Right renal cortex interstitium (tissue), 3 donors: ENCODE measurements at regions not wholly inside any gene's neighbourhood (a gene's known extent, or its start where the extent isn't known, plus 50 kb on each side); places are given as distances from the start of the nearest gene placed in this dataset.
"Not testable (repeated sequence)": the region's sequence is repeated elsewhere in the genome, so short reads cannot be mapped to it uniquely, and the experiment has no call there.

Source experiments
- DNase-seq, 3 donors: peaks; one replicate each; pipeline ENCODE4 v3.0.0-alpha.2; 2013; ENCODE audit warnings: low read depth in 3 of 3, low spot score in 2 of 3

DNA sequence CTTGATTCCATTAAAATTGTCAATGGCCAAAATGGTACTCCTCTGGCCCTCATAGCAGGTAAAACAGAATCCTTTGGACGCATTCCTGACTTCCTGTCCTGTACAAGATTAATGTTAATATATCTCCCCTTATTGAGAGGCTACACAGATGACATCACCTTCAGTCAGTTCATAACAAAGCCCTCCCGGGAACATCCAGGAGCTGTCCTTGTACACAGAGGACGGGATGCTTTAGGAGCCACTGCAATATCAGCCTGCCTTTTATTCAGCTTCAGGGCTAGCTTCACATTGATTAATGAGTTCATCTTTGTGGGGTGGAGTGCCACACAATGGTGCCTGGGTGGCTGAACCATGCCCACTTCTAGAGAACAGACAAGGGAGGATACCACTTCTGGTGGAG, 235.1 kb downstream of the NRIP1 start:
- no peak for DNase-seq

DNA sequence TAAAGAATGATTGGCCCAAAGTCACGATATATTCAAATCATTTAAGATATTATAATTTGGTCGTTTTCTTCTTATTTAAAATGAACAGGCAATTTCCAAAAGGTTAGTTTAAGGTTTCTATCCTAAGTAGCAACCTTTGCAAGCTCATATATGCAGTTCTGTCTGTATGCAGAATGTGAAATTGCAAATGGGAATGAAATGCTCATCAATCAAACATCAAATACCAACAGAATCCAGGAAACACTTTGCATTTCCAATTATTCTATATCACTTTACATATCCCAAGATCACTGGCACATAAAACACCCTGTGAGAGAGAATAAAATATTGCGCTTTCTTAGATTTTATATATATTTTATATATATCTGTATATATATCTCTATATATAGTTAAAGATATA, 237.3 kb downstream of the NRIP1 start:
- DNase-seq = no peak

DNA sequence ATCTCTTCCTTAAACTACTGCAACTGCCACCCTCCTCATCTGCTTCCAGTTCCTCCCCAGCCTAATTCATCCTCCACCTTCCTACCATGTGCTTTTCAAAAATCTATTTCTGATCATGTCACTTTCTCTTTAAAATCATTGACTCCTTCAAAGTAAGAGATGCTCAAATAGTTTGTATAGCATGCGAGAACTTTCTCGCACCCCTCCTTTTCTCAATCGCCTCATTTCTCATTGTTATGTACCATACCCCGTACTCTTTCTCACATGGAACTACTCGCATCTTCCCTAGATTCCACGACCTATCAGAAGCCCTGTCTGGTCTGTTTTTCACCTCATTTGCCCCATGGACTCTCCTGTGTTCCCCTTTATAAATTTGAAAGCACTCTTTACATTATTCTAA, 238.2 kb downstream of the NRIP1 start:
- DNase-seq = no peak

DNA sequence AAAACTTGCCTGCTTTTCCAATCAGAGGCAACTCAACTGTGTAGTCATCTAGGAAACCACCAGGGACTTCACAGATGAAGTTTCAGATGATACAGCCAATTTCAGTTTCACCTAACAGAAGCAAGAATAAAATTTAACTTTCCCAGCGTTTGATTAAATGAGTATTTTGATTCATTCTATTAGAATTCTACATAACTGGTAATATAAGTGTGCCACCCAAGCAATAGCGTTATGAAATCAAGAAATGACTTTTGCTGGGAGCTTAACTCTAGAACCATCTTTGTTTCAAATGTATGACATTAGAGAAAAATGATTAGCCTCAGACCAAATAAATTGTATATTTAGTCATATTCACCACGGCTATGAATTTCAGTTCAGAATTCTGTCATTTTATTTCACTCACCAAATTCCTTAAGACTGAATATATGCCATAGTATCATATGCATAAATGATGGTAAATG, 239.3 kb downstream of the NRIP1 start:
- DNase-seq = no peak

DNA sequence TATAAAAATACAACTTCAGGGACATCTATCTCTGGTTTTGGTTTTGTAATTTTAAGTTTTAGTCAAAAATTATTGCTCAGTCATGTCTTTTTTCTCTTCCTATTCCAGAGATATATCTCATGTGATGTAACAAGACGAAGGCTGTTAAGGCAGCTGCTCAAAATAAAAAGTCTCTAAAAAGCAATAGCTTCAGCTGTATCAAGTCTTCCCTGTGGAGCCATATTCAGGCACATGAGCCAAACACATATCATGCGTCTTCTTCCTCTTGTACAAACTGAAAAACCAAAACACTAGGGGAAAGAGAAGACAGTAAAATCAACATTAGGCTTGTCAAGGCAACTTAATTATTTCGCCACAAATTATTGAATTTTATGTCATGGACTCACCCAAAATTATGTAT, 240.7 kb downstream of the NRIP1 start:
- no peak for DNase-seq

DNA sequence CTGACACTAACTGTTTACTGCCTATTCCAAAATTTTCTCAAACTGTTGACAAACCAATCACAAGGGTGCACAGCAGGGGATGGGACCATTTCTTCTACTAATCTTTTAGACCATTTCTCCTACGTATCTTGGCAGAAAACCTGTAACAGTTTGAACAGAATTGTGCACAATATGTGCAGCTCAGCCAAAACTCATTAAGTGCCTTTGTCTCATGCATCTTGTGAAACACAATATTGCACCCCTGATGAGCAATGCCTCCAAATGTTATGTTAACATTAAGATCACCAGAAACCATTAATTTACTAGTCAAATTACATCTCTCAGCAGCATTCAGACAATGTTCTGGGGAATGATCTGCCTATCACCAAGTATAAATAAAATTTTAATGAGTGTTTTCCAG, 247.5 kb downstream of the NRIP1 start:
- no peak for DNase-seq

DNA sequence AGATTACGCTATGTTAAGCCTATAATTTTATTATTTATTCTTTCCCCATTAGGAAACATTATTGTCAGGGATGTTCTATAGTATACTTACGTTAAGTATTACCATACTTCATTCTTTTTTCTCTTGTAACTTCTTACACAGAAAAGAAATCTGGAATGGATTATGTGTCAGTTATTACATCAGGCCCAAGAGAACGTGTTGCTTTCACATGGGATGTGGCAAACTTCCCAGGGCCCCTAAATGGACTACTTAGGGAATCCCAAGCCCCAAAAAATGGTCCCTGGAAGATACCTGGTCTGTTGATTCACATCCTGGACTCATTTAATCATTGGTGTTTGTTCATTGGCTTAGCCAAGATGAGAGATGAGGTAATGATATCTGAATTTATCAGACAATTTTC, 249.8 kb downstream of the NRIP1 start:
- no peak for DNase-seq

DNA sequence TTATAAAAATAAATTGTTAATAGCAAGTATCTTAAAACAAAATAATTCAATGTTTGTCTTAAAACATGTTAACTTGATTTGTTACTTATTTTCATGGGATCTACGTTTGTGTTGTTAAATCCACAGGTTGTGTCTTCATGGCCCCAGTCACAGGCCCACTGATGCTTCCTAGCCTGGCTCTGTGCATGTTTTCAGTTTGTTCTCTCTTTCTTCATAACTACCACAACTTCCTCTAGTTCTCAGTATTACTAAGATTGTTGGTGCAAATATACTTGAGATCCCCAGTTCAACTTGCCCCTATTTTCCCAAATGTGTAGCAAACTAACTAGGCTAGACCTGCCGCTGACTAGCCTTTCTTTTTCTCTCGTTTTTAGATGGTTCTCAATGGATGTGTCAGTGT, 250.5 kb downstream of the NRIP1 start:
- no peak for DNase-seq

DNA sequence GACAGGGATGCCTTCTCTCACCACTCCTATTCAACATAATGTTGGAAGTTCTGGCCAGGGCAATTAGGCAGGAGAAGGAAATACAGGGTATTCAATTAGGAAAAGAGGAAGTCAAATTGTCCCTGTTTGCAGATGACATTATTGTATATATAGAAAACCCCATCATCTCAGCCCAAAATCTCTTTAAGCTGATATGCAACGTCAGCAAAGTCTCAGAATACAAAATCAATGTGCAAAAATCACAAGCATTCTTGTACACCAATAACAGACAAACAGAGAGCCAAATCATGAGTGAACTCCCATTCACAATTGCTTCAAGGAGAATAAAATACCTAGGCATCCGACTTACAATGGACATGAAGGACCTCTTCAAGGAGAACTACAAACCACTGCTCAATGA, 258.1 kb upstream of the SAMSN1 start:
- DNase-seq = not testable (repeated sequence)

DNA sequence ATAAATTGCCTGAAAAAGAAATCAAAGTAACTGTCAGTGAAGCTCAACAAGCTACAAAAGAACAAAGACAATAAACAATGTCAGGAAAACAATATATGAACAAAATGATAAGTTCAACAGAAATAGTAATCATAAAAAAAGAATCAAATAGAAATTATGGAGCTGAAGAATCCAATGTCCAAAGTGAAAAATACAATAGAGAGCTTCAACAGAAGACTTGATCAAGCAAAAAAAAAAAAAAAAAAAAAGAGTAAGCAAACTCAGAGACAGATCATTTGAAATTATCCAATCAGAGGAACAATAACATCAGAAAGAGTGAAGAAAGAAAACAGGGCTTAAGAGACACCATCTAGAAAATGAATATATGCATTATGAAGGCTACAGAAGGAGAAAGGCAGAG, 251.4 kb upstream of the SAMSN1 start:
- no peak for DNase-seq

DNA sequence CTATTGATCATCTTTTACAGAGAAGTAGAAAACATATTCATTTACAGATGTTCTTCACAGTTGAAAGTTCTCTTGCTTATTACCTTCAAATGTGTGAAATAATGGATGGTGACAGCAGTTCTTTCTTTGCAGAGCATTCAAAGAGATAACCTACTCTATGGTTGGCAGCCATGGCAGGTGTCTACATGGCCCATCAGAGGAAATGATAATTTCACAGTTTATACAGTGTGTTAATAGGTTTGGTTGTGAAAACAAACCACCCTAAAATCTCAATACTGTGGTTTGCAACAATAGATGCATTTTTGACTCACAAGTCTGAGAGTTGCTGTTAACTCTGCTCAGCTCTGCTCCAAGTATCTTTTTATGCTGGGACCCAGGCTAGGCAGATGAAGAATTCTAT, 241.2 kb upstream of the SAMSN1 start:
- DNase-seq = no peak

DNA sequence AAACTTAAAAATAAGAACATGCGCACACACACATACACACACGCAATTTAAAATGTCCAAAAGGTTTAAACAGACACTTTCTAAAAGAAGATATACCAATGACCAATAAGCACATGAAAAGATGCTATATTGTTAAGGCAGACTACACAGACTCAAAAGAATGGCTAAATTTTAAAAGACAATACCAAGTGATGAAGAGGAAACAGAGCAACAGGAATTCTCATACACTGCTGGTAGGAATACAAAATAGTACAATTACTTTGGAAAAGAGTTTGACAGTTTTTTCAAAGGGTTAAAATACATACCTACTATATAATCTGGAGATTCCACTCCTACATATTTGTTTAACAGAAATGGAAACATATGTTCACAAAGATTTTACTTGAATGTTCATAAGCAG, 239.6 kb upstream of the SAMSN1 start:
- DNase-seq = no peak

DNA sequence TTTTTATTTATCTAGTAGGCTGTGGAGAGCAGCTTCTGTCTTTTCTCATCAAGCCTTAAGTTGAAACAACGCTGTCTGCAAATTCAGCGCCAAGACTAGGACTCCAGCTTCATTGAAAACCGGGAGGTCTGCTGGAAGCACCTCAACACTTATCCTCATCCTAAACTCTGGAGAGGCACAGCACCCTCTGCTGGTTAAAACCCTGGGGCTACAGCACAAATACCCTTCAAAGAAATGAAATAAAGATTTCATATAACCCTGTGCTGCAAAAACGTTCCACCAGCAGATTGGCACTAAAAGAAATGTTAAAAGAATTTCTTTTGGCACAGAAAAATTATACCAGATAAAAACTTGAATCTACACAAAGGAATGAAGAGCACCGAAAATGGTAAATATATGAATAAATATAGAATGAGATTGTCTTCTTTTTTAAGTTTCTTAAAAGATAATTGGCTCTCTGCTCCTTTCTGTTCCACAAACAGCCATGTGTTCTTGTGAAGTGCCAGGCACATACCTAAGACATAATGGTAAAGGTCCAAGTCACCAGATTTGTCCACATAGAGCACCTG, 227.7 kb upstream of the SAMSN1 start:
- no peak for DNase-seq

DNA sequence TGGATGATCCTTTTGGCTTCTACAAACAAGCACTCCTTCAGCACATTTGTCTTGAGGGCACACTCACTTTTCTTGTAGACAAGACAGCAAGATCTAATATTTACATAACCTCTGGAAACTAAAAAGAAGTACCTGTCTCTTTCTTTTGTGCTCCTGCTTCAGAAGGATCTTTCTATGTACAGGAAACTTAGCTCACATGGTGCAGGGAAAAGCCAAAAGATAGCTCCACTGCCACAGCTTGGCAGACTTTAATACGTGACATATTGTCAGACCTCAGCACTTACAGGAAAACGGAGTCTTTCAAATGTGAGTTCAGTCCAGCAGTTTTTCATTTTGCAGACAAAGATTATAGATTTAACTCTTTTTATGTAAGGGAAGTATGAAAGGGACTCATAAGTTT, 225.5 kb upstream of the SAMSN1 start:
- no peak for DNase-seq

DNA sequence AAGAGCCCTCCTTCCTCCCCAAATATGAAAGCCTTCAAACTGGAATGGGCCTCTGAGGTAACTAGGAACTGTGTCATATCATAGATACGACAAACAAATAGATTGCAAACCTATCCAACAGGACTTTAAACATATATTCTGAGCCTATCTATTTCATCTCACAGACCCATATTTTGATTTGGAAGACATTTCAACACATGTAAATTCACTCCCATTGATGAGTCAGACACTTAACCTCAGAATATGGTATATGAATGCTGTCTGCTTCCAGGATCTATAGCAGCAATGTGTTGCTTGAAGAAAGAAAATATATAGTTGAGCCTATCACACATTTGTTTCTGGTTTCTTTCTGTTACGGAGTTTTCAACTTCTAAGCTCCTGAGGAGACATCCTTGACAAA, 221.9 kb upstream of the SAMSN1 start:
- DNase-seq = no peak

DNA sequence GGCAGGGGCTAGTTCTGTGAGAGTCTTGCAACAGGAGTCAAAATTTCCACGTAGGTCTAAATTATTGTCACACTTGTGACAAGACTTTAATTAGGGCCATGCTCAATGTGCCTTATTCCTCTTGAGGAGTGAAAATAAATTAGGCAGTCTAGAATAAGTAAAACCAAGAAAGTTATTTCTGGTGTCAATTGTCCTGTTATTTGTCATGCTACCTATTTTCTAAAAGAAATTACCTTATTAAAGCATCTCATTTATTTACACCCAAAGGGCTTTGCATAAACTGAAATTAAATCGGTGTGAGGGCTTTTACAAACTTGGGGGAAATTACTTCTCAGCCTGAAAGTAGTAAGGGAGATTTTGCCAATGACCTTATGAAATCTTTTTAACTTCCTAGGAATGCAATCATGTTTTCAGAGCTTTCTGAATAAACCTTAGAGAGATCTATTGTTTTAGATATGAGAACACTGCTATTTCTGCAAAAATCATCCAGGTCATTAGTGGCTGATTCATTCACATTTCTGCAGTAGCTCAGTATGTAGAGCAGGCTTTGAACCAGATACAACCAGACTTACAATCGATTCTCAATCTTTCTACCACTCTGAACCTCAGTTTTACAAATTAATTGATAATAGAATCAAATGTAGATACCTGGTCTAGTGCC, 221.2 kb upstream of the SAMSN1 start:
- no peak for DNase-seq

DNA sequence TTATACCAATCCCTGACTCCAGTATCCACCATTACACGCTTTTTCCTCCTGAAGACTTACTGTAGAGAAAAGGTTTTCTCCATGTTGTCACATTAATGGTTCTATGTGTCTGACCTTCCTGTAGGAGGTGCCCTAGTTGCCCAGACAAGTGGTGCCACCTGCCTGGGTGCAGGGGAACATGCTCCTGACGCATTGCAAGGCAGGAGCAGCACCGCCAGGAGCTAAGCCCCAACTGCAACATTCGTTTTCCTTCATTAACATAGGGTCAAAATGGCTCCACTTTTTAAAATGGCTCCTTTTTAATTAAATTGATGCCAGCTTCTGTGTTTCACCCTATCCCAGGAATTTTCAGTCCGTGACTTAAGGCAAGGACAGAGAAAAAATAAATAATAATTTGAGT, 220.1 kb upstream of the SAMSN1 start:
- DNase-seq = no peak

DNA sequence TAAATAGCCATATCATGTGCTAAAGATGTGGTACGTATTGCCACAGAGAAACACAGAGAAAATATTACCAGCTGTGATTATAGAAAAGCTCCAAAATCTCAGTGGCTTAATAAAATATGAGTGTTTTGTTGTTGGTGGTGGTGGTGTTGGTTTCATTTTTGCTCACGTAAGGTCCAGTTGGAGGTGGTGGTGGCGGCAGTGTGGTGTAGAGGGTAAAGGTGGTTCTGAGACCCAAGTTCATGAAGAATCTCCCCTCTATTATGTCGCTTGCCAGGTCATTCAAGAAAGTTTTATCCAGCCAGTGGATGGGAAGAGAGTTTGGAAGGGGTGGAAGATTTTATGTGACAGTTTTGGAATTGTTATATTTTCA, 217.6 kb upstream of the SAMSN1 start:
- DNase-seq = no peak

DNA sequence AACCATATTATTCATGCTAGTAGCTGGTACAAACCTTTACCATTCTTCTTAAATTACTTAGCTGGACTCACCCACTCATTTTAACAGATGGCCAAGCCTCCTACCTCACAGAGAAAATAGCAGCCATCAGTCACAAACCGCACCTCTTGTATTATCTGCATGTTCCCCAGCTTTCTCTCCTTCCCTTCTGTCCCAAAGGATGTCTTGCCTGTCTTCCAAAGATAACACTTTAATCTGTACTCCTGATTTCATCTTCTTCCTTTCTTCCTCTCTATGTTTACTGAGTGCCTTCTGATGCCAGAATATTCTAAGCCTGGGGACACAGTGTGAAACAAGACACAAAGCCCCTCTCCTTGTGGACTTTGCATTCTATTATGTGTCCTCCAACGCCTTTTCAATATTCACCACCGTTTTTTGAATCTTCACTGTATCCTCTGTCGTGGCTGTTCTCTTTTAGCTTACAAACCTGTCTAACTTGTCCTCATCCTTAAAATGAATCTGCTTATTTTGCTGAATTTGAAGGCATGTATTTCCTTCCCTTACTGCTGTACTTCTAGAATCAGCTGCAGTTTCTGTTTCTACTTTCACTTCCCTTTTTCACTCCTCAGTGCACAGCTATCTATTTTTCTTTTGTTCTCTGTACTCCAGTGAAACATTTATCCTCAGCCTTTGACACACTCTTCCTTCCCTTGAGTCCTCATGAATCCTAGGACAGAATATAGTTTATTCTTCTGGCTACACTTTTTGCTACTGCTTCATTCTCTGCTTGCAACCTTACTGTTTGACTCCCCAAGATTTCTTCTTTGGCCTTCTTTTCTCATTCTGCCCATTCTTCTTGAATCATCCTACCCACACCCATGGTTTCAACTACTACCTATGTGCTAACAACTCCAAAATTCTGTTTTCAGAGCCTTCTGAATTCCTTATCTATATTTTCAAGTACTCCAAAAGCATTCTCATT, 216.9 kb upstream of the SAMSN1 start:
- no peak for DNase-seq

DNA sequence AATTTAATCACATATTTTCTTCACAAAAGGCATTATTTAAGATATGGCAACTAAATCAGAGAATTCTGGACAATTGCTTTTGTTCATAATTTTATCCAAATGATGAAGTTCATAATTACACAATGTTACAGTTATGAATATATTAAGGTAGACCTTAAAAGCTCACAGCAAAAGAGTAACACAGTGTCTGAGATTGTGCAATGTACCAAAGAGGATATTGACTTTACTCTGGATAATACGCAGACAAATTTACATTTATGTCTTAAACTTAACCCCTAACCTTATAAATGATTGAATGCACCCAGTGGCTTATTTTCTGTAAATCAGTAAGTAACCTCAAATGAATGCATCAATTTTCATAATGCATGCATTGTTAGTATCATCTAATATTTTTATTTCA, 216.2 kb upstream of the SAMSN1 start:
- DNase-seq = no peak

DNA sequence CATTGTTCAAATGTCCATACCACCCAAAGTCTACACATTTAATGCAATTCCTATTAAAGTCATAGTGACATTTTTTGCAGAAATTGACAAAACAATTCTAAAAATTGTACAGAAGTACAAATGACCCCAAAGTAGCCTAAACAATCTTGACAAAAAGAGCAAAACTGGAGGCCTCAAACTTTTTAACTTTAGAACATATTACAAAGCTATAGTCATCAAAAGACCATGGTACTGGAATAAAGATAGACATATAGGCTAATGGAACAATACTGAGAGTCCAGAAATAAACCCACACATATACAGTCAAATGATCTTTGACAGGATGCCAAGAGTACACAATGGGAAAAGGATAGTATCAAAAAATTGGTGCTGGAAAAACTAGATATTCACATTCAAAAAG, 213.2 kb upstream of the SAMSN1 start:
- no peak for DNase-seq

DNA sequence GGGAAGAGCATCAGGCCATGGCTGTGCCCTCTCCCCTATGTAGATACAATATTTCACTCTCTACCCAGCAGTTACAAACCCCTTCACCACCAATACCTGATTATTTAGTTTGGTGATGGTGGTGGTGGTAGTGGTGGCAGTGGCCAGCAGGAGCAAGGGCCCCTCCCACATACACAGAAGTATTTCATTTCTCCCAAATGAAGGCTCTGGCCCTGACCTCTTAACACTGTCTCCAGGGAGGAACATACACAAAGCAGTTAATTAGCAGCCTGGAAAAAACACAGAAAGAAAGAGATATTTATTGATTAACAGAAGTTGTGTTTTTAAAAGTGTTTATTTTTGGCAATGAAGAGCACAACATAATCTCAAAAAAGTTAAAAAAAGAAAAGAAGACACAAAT, 212.7 kb upstream of the SAMSN1 start:
- no peak for DNase-seq
